GM12878 (cell line): ENCODE measurements at regions not wholly inside any gene's neighbourhood (a gene's known extent, or its start where the extent isn't known, plus 50 kb on each side); places are given as distances from the start of the nearest gene placed in this dataset.

Experiments used
- ATAC-seq: fragments of 200-7000 bp; cut with Tn5 transposase; 3 replicates; pipeline ENCODE4 v1.9.1; 2020; ENCODE audit warnings: mild to moderate bottlenecking, moderate library complexity
- BruUV-seq: library from RNA; stranded (reverse); fragments of 400-500 nt; replicated peaks from 2 replicates; lab custom pipeline; 2021; lab: Mats Ljungman, UMichigan
- CTCF ChIA-PET: fragments of 300-600 bp; sonication (Branson Sonifier 250); formaldehyde crosslinking; extraction: SDS; loops from one replicate; lab custom pipeline; 2021; ENCODE audit warnings: inconsistent platforms; lab: Yijun Ruan, JAX
- POLR2A ChIA-PET: fragments of 350-600 bp; formaldehyde crosslinking; extraction: SDS; loops from one replicate; lab custom pipeline; 2021; ENCODE audit warnings: inconsistent platforms; lab: Charles Lee
- RAD21 ChIA-PET: fragments of 300-600 bp; sonication (Branson Sonifier 250); formaldehyde crosslinking; loops from one replicate; lab custom pipeline; 2023; ENCODE audit warnings: antibody characterized with exemption; ENCODE audit not compliant: unreplicated experiment; lab: Charles Lee
- SMC1A ChIA-PET: fragments of 300-600 bp; sonication (Branson Sonifier 250); formaldehyde crosslinking; loops from one replicate; lab custom pipeline; 2023; ENCODE audit not compliant: unreplicated experiment, uncharacterized antibody; lab: Charles Lee
- DNase-seq: peaks from one replicate; pipeline ENCODE4 v3.0.0-alpha.2; 2011; ENCODE audit warnings: low read depth, low spot score
- FAIRE-seq: peaks from 3 replicates; lab custom pipeline; 2011; peaks lifted over from hg19 to GRCh38; lab: Jason Lieb, UNC
- H2AFZ ChIP-seq: 2 replicates; pipeline ENCODE4 v1.6.0; 2011; ENCODE audit warnings: low read depth, low read length, control low read depth; ENCODE audit not compliant: control insufficient read depth
- H3K27ac ChIP-seq: 2 replicates; pipeline ENCODE4 v1.5.1; 2011; ENCODE audit warnings: control low read depth; ENCODE audit not compliant: control insufficient read depth, insufficient read depth
- H3K27me3 ChIP-seq, 2 experiments: replicated peaks in 1 of 2; 2 replicates each; pipeline versions ENCODE4 v1.6.0 to v1.6.1; 2011; ENCODE audit warnings: low read length in 1 of 2; ENCODE audit not compliant: control insufficient read depth in 2 of 2, insufficient read depth in 2 of 2
- H3K36me3 ChIP-seq, 2 experiments: 2 replicates each; pipeline ENCODE4 v1.5.1; 2011; ENCODE audit warnings: low read length in 1 of 2; ENCODE audit not compliant: control insufficient read depth in 2 of 2, insufficient read depth in 2 of 2
- H3K4me1 ChIP-seq: 2 replicates; pipeline ENCODE4 v1.6.1; 2011; ENCODE audit warnings: mild to moderate bottlenecking, low read length, moderate library complexity, mixed read lengths; ENCODE audit not compliant: control insufficient read depth, insufficient read depth
- H3K4me2 ChIP-seq: 2 replicates; pipeline ENCODE4 v1.6.0; 2011; ENCODE audit warnings: control low read depth; ENCODE audit not compliant: control insufficient read depth, insufficient read depth
- H3K4me3 ChIP-seq: fragments of 200-600 bp; sonication (generic); 2 replicates; pipeline ENCODE4 v1.5.1; 2016
- H3K79me2 ChIP-seq: 2 replicates; pipeline ENCODE4 v1.6.0; 2011; ENCODE audit warnings: low read length; ENCODE audit not compliant: control insufficient read depth, insufficient read depth
- H3K9ac ChIP-seq: 2 replicates; pipeline ENCODE4 v1.8.0; 2011; ENCODE audit warnings: low read length, control low read depth, mixed read lengths; ENCODE audit not compliant: control insufficient read depth, insufficient read depth
- H3K9me3 ChIP-seq: replicated peaks from 3 replicates; pipeline ENCODE4 v1.5.1; 2011; ENCODE audit warnings: mild to moderate bottlenecking, low read length; ENCODE audit not compliant: control insufficient read depth, insufficient read depth
- H4K20me1 ChIP-seq: 2 replicates; pipeline ENCODE4 v1.6.0; 2011; ENCODE audit not compliant: control insufficient read depth, insufficient read depth
- CEBPB ChIP-seq, 2 experiments: fragments of 150-350 bp in 1 of 2; IDR thresholded peaks; 2 replicates each; pipeline ENCODE4 v1.6.1; 2012 to 2014; ENCODE audit warnings: low read depth in 2 of 2, low read length in 2 of 2, borderline replicate concordance in 1 of 2, inconsistent platforms in 1 of 2
- HDAC2 ChIP-seq: fragments of 200-600 bp; sonication (generic); IDR thresholded peaks from 2 replicates; pipeline ENCODE4 v1.6.1; 2017
- KAT2A ChIP-seq: conservative IDR thresholded peaks from 2 replicates; pipeline ENCODE4 v1.6.1; 2011; ENCODE audit warnings: low read depth, low read length; ENCODE audit not compliant: control insufficient read depth
- REST ChIP-seq: IDR thresholded peaks from 2 replicates; pipeline ENCODE4 v1.6.1; 2012; ENCODE audit warnings: mild to moderate bottlenecking, low read depth, low read length
- SMAD5 ChIP-seq: IDR thresholded peaks from 2 replicates; pipeline ENCODE4 v1.6.1; 2016; ENCODE audit warnings: antibody characterized with exemption, low read depth
- SPI1 ChIP-seq: IDR thresholded peaks from 2 replicates; pipeline ENCODE4 v1.6.1; 2011; ENCODE audit warnings: low read depth, mild to moderate bottlenecking, low read length, moderate library complexity, borderline replicate concordance; ENCODE audit not compliant: insufficient read depth
- TARDBP ChIP-seq: IDR thresholded peaks from 2 replicates; pipeline ENCODE4 v1.6.1; 2016; ENCODE audit warnings: borderline replicate concordance
- WGBS: methylation state at CpG from one replicate; pipeline ENCODE4 v1.1.6; 2016; ENCODE audit warnings: low lambda C conversion rate; ENCODE audit not compliant: insufficient replicate concordance, insufficient coverage; ENCODE audit errors: missing lambda C conversion rate; 5-methylcytosine and 5-hydroxymethylcytosine counted together
- in situ Hi-C: fragments of 300-500 bp; cut with MboI; formaldehyde crosslinking; loops from 9 replicates; pipeline ENCODE4 v1.14.3; 2018; ENCODE audit warnings: mixed read lengths
- intact Hi-C: fragments of 100-400 bp; cut with micrococcal nuclease; formaldehyde crosslinking; loops from one replicate; pipeline ENCODE4 v1.14.2; 2022; ENCODE audit not compliant: unreplicated experiment

GRCh38 chr5:3954199-3954598 lies 358.6 kb downstream of the IRX1 start:
- no peak for ATAC-seq
- WGBS = 0% methylated on average over 3 of the region's 3 CpGs
- FAIRE-seq = no peak
- TF ChIP-seq SPI1 (no peak), REST (no peak), KAT2A (no peak), TARDBP (no peak), HDAC2 (no peak), SMAD5 (no peak), CEBPB (IDR thresholded peaks at IDR 0.05; ENCODE audit: borderline replicate concordance in 1 of 2, low read depth in 2 of 2, low read length in 2 of 2) (no peak)
- Histone ChIP-seq H3K4me3 (no peak overlapping the region), H3K9ac (no peak overlapping the region), H3K36me3 (no peaks in the 10 kb centered on the region), H2AFZ (no peak overlapping the region), H3K4me1 (no peaks in the 10 kb centered on the region), H3K4me2 (no peak overlapping the region), H3K9me3 (no peaks in the 10 kb centered on the region; the same call in 2 of the 3 replicates), H3K79me2 (no peaks in the 10 kb centered on the region), H3K27ac (no peak overlapping the region), H3K27me3 (no peaks in the 10 kb centered on the region), H4K20me1 (no peaks in the 10 kb centered on the region)
- POLR2A ChIA-PET = no interaction called here
- CTCF ChIA-PET = no interaction called here
- DNase-seq = no peak
- no TSS peak for BruUV-seq
- RAD21 ChIA-PET = no interaction called here
- SMC1A ChIA-PET = no interaction called here
- intact Hi-C loops (no loop called here), in situ Hi-C loops (no loop called here)
